ENCODE measurements at regions not wholly inside any gene's neighbourhood (a gene's known extent, or its start where the extent isn't known, plus 50 kb on each side); places are given as distances from the start of the nearest gene placed in this dataset.

- no peaks in the 10 kb centered on the region for H3K36me3 ChIP-seq (ENCODE audit: control insufficient read depth, insufficient read depth, low read length)
- CTCF ChIA-PET (ENCODE audit: low intra/inter-chr PET ratio): no interaction called here
- POLR2A ChIA-PET: no interaction called here
- intact Hi-C loops (cut with micrococcal nuclease): no loop called here
- H3K4me1 ChIP-seq (replicated peaks in 1 of 2; ENCODE audit: control insufficient read depth in 2 of 2, insufficient read depth in 2 of 2, low read length in 2 of 2): no peaks in the 10 kb centered on the region
- DNase-seq (ENCODE audit: extremely low read depth in 1 of 4, low spot score in 3 of 4): no peak
- no peak overlapping the region for H3K27ac ChIP-seq (ENCODE audit: extremely low read depth, low read depth, low read length)
- H2AFZ ChIP-seq (ENCODE audit: low read depth, low read length): no peak overlapping the region
- H3K27me3 ChIP-seq (ENCODE audit: control insufficient read depth in 2 of 2, insufficient read depth in 2 of 2, low read length in 2 of 2): no peaks in the 10 kb centered on the region
- H3K4me2 ChIP-seq (ENCODE audit: insufficient read depth, low read length): no peak overlapping the region
- BruUV-seq (replicated peaks): no TSS peak
- ATAC-seq: no peak
- in situ Hi-C loops (cut with MboI): no loop called here
- H3K9ac ChIP-seq (ENCODE audit: insufficient read depth in 1 of 2, low read depth in 2 of 2, low read length in 2 of 2): no peak overlapping the region
- H3K9me3 ChIP-seq (replicated peaks; ENCODE audit: control insufficient read depth, insufficient read depth, low read depth, low read length): 0 out of 2 replicates have a peak, but pooled peaks cover 1% of the 10 kb centered on the region
- H3K9me1 ChIP-seq (ENCODE audit: control insufficient read depth, insufficient read depth, low read length): no peaks in the 10 kb centered on the region
- 0% methylated on average over 1 of the region's 1 CpG for WGBS (ENCODE audit: insufficient coverage, low coverage, missing lambda C conversion rate)
- no peak for FAIRE-seq
- no peaks in the 10 kb centered on the region for H3K79me2 ChIP-seq (ENCODE audit: control insufficient read depth, insufficient read depth, low read length)
- no peak overlapping the region for H3K4me3 ChIP-seq
- H4K20me1 ChIP-seq (replicated peaks; ENCODE audit: control insufficient read depth, insufficient read depth, low read length): no peaks in the 10 kb centered on the region
- TF ChIP-seq MTF1 (CRISPR knock-in tag; IDR thresholded peaks at IDR 0.05; ENCODE audit: borderline replicate concordance): no peak
- TF ChIP-seq MAFF (IDR thresholded peaks at IDR 0.05; ENCODE audit: low read length): no peak
- no peak for TF ChIP-seq ARID3A (IDR thresholded peaks at IDR 0.05; ENCODE audit: borderline replicate concordance, low read depth, low read length)
- peak; percentile 52 for TF ChIP-seq RBM25 (IDR thresholded peaks at IDR 0.05; ENCODE audit: low read depth, low read length, severe bottlenecking)
- no peak for TF ChIP-seq CEBPB (tag; IDR thresholded peaks at IDR 0.05)
- no peak for TF ChIP-seq MAFG (tag; conservative IDR thresholded peaks at IDR 0.05)
- TF ChIP-seq JUN (IDR thresholded peaks at IDR 0.05; ENCODE audit: borderline replicate concordance, low read depth, low read length): no peak
- no peak for TF ChIP-seq JUN (CRISPR knock-in tag; IDR thresholded peaks at IDR 0.05; ENCODE audit: borderline replicate concordance)
- no peak for TF ChIP-seq NFYB (IDR thresholded peaks at IDR 0.05; ENCODE audit: extremely low read depth, insufficient read length)
- TF ChIP-seq NONO (IDR thresholded peaks at IDR 0.05; ENCODE audit: low read depth in 2 of 2, low read length in 1 of 2): no peak
- peak; percentile 67 for TF ChIP-seq ZNF146 (CRISPR knock-in tag; IDR thresholded peaks at IDR 0.05; ENCODE audit: unreplicated experiment)
- no peak for TF ChIP-seq PHTF2 (CRISPR knock-in tag; IDR thresholded peaks at IDR 0.05)
- no peak for TF ChIP-seq NCOA2 (IDR thresholded peaks at IDR 0.05; ENCODE audit: partially characterized antibody in 2 of 2)
- no peak for TF ChIP-seq MCM3 (IDR thresholded peaks at IDR 0.05)
- no peak for TF ChIP-seq FOSL1 (tag; conservative IDR thresholded peaks at IDR 0.05)
- TF ChIP-seq ZBTB5 (IDR thresholded peaks at IDR 0.05): no peak
- no peak for TF ChIP-seq ZBTB1 (CRISPR knock-in tag; IDR thresholded peaks at IDR 0.05; ENCODE audit: borderline replicate concordance, low read depth)
Measured at GRCh38 chr4:171727185-171727584, 86.0 kb upstream of the GALNTL6 start.

All from K562 (cell line).